ENCODE measurements at regions not wholly inside any gene's neighbourhood (a gene's known extent, or its start where the extent isn't known, plus 50 kb on each side); places are given as distances from the start of the nearest gene placed in this dataset.

- no peaks in the 10 kb centered on the region for H3K27me3 ChIP-seq (ENCODE audit: low read length)
- TF ChIP-seq EZH2phosphoT487 (conservative IDR thresholded peaks at IDR 0.05; ENCODE audit: low read length), result no peak
- TF ChIP-seq CTCF (IDR thresholded peaks at IDR 0.05; ENCODE audit: insufficient read depth, low read length, poor library complexity, severe bottlenecking), result no peak
These were observed 92.8 kb upstream of the OSBPL8 start for GRCh38 chr12:76652402-76652801.

GRCh38 chr12:76653342-76653741 is 93.8 kb upstream of the OSBPL8 start:
- H3K27ac ChIP-seq (ENCODE audit: low read depth, low read length), result no peak overlapping the region
- no peaks in the 10 kb centered on the region for H4K20me1 ChIP-seq (ENCODE audit: low read depth, low read length)
- H3K27me3 ChIP-seq (ENCODE audit: low read length), result no peaks in the 10 kb centered on the region
- H3K9me2 ChIP-seq (replicated peaks; ENCODE audit: insufficient read depth, low read length), result no peaks in the 10 kb centered on the region
- H3K9me3 ChIP-seq (ENCODE audit: insufficient read depth, low read length), result no peaks in the 10 kb centered on the region
- no peaks in the 10 kb centered on the region for H3F3A ChIP-seq (ENCODE audit: insufficient read depth)
- TF ChIP-seq CTCF (IDR thresholded peaks at IDR 0.05; ENCODE audit: insufficient read depth, low read length, poor library complexity, severe bottlenecking) (no peak), EZH2phosphoT487 (conservative IDR thresholded peaks at IDR 0.05; ENCODE audit: low read length) (no peak)
- no peak overlapping the region for H3K4me2 ChIP-seq (ENCODE audit: low read depth, low read length, poor library complexity, severe bottlenecking)
- no peaks in the 10 kb centered on the region for H3K79me2 ChIP-seq (ENCODE audit: insufficient read depth, low read length)
- no peaks in the 10 kb centered on the region for H3K36me3 ChIP-seq (ENCODE audit: low read length)
- H3K9ac ChIP-seq (ENCODE audit: low read length), result no peak overlapping the region
- H3K4me3 ChIP-seq (ENCODE audit: insufficient read depth, low read length, poor library complexity, severe bottlenecking), result no peak overlapping the region
- no peak overlapping the region for H2AFZ ChIP-seq (ENCODE audit: low read depth, low read length, severe bottlenecking)

More at GRCh38 chr12:76652402-76652801, 92.8 kb upstream of the OSBPL8 start:
- no peaks in the 10 kb centered on the region for H3K9me3 ChIP-seq (ENCODE audit: insufficient read depth, low read length)
- H3F3A ChIP-seq (ENCODE audit: insufficient read depth), result no peaks in the 10 kb centered on the region
- no peak overlapping the region for H3K9ac ChIP-seq (ENCODE audit: low read length)
- H4K20me1 ChIP-seq (ENCODE audit: low read depth, low read length), result no peaks in the 10 kb centered on the region
- no peaks in the 10 kb centered on the region for H3K36me3 ChIP-seq (ENCODE audit: low read length)
- no peak overlapping the region for H3K27ac ChIP-seq (ENCODE audit: low read depth, low read length)
- no peak overlapping the region for H3K4me2 ChIP-seq (ENCODE audit: low read depth, low read length, poor library complexity, severe bottlenecking)
- no peak overlapping the region for H3K4me3 ChIP-seq (ENCODE audit: insufficient read depth, low read length, poor library complexity, severe bottlenecking)
- H2AFZ ChIP-seq (ENCODE audit: low read depth, low read length, severe bottlenecking), result no peak overlapping the region
- no peaks in the 10 kb centered on the region for H3K9me2 ChIP-seq (replicated peaks; ENCODE audit: insufficient read depth, low read length)
- no peaks in the 10 kb centered on the region for H3K79me2 ChIP-seq (ENCODE audit: insufficient read depth, low read length)

GRCh38 chr12:76664731-76665130 is 99.2 kb upstream of the ZDHHC17 start:
- Histone ChIP-seq H3K9me3 (ENCODE audit: insufficient read depth, low read length) (no peaks in the 10 kb centered on the region), H2AFZ (ENCODE audit: low read depth, low read length, severe bottlenecking) (no peak overlapping the region), H3F3A (ENCODE audit: insufficient read depth) (no peaks in the 10 kb centered on the region), H3K9me2 (replicated peaks; ENCODE audit: insufficient read depth, low read length) (no peaks in the 10 kb centered on the region), H3K36me3 (ENCODE audit: low read length) (no peaks in the 10 kb centered on the region), H4K20me1 (ENCODE audit: low read depth, low read length) (no peaks in the 10 kb centered on the region), H3K4me2 (ENCODE audit: low read depth, low read length, poor library complexity, severe bottlenecking) (no peak overlapping the region), H3K9ac (ENCODE audit: low read length) (no peak overlapping the region), H3K4me3 (ENCODE audit: insufficient read depth, low read length, poor library complexity, severe bottlenecking) (no peak overlapping the region), H3K79me2 (ENCODE audit: insufficient read depth, low read length) (no peaks in the 10 kb centered on the region), H3K27ac (ENCODE audit: low read depth, low read length) (no peak overlapping the region), H3K27me3 (ENCODE audit: low read length) (no peaks in the 10 kb centered on the region)
- TF ChIP-seq EZH2phosphoT487 (conservative IDR thresholded peaks at IDR 0.05; ENCODE audit: low read length), result no peak
- no peak for TF ChIP-seq CTCF (IDR thresholded peaks at IDR 0.05; ENCODE audit: insufficient read depth, low read length, poor library complexity, severe bottlenecking)
